Fibroblast of villous mesenchyme (primary cell): ENCODE measurements at regions not wholly inside any gene's neighbourhood (a gene's known extent, or its start where the extent isn't known, plus 50 kb on each side); places are given as distances from the start of the nearest gene placed in this dataset.

ENCODE experiments used
- DNase-seq: peaks from one replicate; pipeline ENCODE4 v3.0.0-alpha.2; 2010; ENCODE audit warnings: low read depth
- H3K4me3 ChIP-seq: 2 replicates; pipeline ENCODE4 v1.5.1; 2011; ENCODE audit warnings: low read depth, mild to moderate bottlenecking, low read length
- TF ChIP-seq, protein P1 (sequence below): IDR thresholded peaks from 2 replicates; pipeline ENCODE4 v1.5.1; 2012; ENCODE audit warnings: low read depth, mild to moderate bottlenecking, low read length; ENCODE audit not compliant: insufficient read depth

DNA sequence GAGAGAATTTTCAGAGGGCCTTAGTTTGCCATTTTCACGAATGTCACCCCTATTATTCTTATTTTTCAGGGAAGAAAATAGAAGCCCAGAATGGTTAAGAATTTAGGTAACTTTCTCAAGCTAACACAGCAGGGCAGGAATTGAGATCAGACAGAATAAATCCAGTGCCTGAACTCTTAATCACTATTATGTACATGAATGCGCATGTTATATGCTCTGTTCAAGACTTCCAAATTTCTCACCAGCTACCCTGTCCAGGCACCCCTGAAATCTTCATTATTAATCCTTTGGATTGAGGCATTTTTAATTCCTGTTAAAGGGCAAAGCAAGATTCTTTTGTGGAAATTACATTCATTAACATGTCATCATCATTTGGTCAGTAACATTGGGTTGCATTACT, 218.4 kb downstream of the ACTR3 start:
- TF ChIP-seq, protein P1, sequence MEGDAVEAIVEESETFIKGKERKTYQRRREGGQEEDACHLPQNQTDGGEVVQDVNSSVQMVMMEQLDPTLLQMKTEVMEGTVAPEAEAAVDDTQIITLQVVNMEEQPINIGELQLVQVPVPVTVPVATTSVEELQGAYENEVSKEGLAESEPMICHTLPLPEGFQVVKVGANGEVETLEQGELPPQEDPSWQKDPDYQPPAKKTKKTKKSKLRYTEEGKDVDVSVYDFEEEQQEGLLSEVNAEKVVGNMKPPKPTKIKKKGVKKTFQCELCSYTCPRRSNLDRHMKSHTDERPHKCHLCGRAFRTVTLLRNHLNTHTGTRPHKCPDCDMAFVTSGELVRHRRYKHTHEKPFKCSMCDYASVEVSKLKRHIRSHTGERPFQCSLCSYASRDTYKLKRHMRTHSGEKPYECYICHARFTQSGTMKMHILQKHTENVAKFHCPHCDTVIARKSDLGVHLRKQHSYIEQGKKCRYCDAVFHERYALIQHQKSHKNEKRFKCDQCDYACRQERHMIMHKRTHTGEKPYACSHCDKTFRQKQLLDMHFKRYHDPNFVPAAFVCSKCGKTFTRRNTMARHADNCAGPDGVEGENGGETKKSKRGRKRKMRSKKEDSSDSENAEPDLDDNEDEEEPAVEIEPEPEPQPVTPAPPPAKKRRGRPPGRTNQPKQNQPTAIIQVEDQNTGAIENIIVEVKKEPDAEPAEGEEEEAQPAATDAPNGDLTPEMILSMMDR, result no peak
- DNase-seq, result no peak
- no peak overlapping the region for H3K4me3 ChIP-seq

DNA sequence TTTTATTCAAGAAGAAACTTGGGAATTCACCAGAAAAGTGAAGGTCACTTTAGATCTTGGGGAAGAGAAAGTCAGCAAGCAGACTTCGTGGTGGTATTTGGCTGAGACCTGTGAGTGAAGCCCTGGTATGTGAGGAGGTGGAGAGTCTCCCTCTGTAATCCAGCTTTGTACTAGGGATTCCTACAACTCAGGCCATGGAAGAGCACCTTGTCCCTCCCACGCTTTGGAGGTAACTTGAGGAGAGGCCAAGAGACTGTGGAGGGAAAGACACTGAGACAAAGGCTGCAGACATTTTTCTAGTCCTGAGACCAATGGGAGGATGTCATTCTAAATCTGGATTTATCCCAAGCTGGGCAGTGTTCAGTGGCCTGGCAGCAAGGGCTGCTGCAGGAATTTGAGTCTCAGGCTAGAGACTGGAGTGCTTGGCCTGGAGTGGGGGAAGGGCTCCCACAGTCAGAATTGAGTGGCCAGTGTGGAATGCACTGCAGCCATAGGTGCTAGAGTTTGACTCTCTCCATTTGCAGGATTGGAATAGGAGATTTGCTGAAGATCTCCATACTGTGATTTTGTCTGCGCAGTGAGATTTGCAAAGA, 219.0 kb downstream of the ACTR3 start:
- DNase-seq, result no peak
- H3K4me3 ChIP-seq, result no peak overlapping the region
- TF ChIP-seq, protein P1, result no peak

DNA sequence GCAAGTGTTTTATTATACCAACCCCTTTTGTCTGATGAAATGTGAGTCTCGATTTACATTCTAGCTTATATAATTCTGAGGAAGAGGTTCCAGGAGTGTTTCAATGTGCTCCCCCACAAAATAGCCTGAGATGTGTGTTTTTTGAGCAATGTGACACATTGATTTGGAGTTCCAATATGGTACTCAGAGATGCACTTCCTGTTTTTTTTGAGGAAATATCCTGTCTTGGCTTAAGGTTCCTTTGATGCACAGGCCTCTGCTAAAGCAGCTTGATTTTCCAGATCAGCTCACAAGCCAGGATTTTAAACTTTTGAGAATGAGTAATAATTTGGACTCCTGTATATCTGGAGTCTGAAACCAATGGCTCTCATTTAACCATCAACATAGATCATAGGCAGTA, 221.4 kb downstream of the ACTR3 start:
- TF ChIP-seq, protein P1, result no peak
- no peak overlapping the region for H3K4me3 ChIP-seq
- no peak for DNase-seq

DNA sequence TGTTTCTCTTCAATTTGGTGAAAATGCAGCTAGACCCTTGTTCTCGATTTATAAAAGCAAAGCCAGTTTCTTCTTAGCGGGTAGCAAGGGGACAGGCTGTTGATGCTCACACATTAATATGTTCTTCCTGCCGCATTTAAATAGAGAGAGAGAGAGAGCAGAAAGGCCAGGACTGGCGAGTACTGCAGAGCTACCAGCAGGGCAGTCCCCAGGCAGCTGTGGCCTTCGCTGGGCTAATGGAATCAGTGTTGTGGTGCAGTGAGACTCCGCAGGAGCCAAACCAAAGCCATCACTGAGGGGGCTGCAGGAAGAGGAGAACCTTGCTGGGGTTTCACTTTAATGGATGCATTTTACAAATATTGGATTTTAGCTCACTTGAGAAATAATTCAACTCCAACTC, 223.6 kb downstream of the ACTR3 start:
- no peak for DNase-seq
- TF ChIP-seq, protein P1, result no peak
- H3K4me3 ChIP-seq, result no peak overlapping the region

DNA sequence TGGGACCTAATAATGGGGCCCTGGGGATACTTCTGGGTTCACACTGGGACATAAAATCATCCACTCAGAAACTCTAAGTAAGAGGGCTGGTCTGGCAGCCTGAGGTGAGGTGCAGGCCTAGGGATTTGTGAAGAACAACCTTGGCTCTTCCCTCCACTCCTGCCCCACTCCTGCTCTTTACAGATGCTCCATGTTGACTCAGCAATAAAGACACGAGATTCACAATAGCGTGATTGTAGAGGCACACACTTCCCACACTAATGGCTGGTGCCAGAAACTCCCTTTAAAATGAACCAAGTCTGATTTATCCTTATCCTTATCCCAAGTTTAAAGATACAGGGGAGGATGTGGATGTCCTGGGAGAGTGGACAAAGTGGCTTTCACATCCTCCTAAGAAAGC, 228.2 kb downstream of the ACTR3 start:
- DNase-seq, result no peak
- TF ChIP-seq, protein P1, result no peak
- H3K4me3 ChIP-seq, result no peak overlapping the region

DNA sequence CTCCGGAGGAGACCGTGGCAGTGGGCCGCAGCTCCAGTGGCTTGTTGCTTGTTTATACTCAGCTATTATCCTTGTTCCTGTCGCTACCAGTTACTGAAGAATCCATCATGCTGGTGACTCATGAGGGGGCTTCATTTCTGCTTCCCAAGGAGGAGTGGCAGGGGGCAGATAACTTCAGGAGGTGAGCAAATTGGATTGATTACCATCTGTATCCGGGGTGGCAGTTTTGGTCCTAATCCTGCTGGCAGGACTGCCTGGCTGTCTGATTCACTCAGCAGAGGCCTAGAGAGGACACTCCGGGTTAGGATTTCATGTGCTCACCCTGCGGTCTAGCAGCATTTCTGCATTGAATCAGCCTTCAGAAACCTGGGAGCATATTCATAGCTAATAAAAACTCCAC, 230.0 kb downstream of the ACTR3 start:
- TF ChIP-seq, protein P1, result no peak
- DNase-seq, result no peak
- H3K4me3 ChIP-seq, result no peak overlapping the region

DNA sequence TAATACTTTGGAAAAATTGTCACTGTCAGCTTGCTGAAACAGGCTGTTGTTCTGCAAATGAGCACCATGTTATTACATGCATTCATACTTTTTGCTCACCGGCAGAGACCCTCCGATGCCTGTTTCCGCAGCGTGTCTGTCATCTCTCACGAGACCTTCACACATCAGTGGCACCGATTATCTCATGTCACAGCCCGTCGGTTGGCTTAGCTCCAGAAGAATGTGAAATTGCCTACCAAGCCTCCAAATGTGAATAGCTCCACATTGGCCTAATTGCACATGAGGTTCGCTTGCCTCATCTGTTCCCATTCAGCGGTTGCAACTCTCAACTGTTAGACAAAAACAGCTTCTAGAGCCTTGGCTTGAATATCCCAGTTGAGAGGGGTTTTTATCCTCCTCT, 233.0 kb downstream of the ACTR3 start:
- TF ChIP-seq, protein P1, result no peak
- DNase-seq, result no peak
- no peak overlapping the region for H3K4me3 ChIP-seq
